ENCODE measurements at regions not wholly inside any gene's neighbourhood (a gene's known extent, or its start where the extent isn't known, plus 50 kb on each side); places are given as distances from the start of the nearest gene placed in this dataset.

GRCh38 chr2:16043627-16044026, 103.3 kb downstream of the MYCN start:
- Histone ChIP-seq H2BK120ac (ENCODE audit: low read depth, low read length, poor library complexity, severe bottlenecking) (no peak overlapping the region), H2AFZ (ENCODE audit: low read length) (no peak overlapping the region), H3K9ac (ENCODE audit: extremely low read depth, insufficient read length, low read length) (no peak overlapping the region), H2BK15ac (ENCODE audit: low read depth, low read length) (no peak overlapping the region), H3K14ac (ENCODE audit: insufficient read depth, low read length) (no peak overlapping the region), H3K4me1 (ENCODE audit: insufficient read depth, low read length) (no peaks in the 10 kb centered on the region; the same call in 1 of the 2 replicates), H3K18ac (ENCODE audit: insufficient read length, low read depth, low read length) (no peak overlapping the region), H3K27me3 (ENCODE audit: insufficient read depth, low read length) (no peaks in the 10 kb centered on the region), H4K8ac (replicated peaks; ENCODE audit: insufficient read length, low read depth, low read length) (no peak overlapping the region), H2BK12ac (ENCODE audit: insufficient read length, low read depth, low read length) (no peak overlapping the region), H3K23me2 (ENCODE audit: insufficient read length, low read depth, low read length, poor library complexity, severe bottlenecking) (no peaks in the 10 kb centered on the region), H3K27ac (ENCODE audit: insufficient read length, low read depth, low read length) (no peak overlapping the region), H3K4ac (ENCODE audit: low read depth, low read length) (no peak overlapping the region), H2AK5ac (ENCODE audit: insufficient read length, low read length) (no peak overlapping the region), H2BK5ac (ENCODE audit: insufficient read length, low read length) (no peak overlapping the region), H3K9me3 (ENCODE audit: control insufficient read depth, low read depth, low read length) (no peaks in the 10 kb centered on the region), H3K56ac (ENCODE audit: insufficient read length, low read depth, low read length) (no peak overlapping the region), H3K4me2 (ENCODE audit: insufficient read depth, insufficient read length, low read length) (no peak overlapping the region), H4K5ac (ENCODE audit: insufficient read length, low read depth, low read length) (no peak overlapping the region), H3K23ac (ENCODE audit: insufficient read length, low read depth, low read length) (no peak overlapping the region), H4K20me1 (ENCODE audit: control insufficient read depth, insufficient read depth, insufficient read length) (no peaks in the 10 kb centered on the region), H3T11ph (ENCODE audit: low read length) (no peak overlapping the region), H4K91ac (ENCODE audit: insufficient read length, low read depth, low read length) (no peak overlapping the region), H2BK20ac (ENCODE audit: low read depth, low read length, poor library complexity, severe bottlenecking) (no peak overlapping the region), H3K79me1 (ENCODE audit: insufficient read depth, low read depth, low read length, poor library complexity, severe bottlenecking) (no peaks in the 10 kb centered on the region), H3K79me2 (ENCODE audit: insufficient read depth, low read length) (no peaks in the 10 kb centered on the region)
- WGBS (ENCODE audit: extremely low coverage, insufficient read length, low lambda C conversion rate) = no CpG with 5 or more reads among the region's 2 CpGs
- TF ChIP-seq CTCF (conservative IDR thresholded peaks at IDR 0.05) = no peak
- no peaks in the 10 kb centered on the region for H3K27me3 Mint-ChIP-seq (ENCODE audit: low read depth)
- H3K27ac Mint-ChIP-seq = no peak overlapping the region
- no peak overlapping the region for H3K4me3 Mint-ChIP-seq
- H3K36me3 Mint-ChIP-seq (ENCODE audit: insufficient read depth in 1 of 3, low read depth in 3 of 3) = no peaks in the 10 kb centered on the region; a peak in 1 of 7 replicates
- H3K9me3 Mint-ChIP-seq = no peaks in the 10 kb centered on the region
- peaks cover 6 to 10% of the 10 kb centered on the region in 2 experiments for H3K4me1 Mint-ChIP-seq
- DNase-seq = no peak

All from H9 (cell line).